K562 (cell line): ENCODE measurements at regions not wholly inside any gene's neighbourhood (a gene's known extent, or its start where the extent isn't known, plus 50 kb on each side); places are given as distances from the start of the nearest gene placed in this dataset.

Source experiments
- ATAC-seq: fragments of 200-7000 bp; cut with Tn5 transposase; 3 replicates; pipeline ENCODE4 v1.9.1; 2020; ENCODE audit warnings: moderate library complexity
- BruUV-seq: library from RNA; stranded (reverse); fragments of 400-500 nt; replicated peaks from 2 replicates; lab custom pipeline; 2021; lab: Mats Ljungman, UMichigan
- CTCF ChIA-PET: fragments of 300-600 bp; formaldehyde crosslinking; extraction: SDS; loops from one replicate; lab custom pipeline; 2021; ENCODE audit warnings: low intra/inter-chr PET ratio; lab: Yijun Ruan, JAX
- POLR2A ChIA-PET: fragments of 300-600, 350-650 bp; sonication (Branson Sonifier 250); formaldehyde crosslinking; extraction: SDS; loops from one replicate; lab custom pipeline; 2021; ENCODE audit warnings: antibody characterized with exemption, inconsistent platforms; lab: Yijun Ruan, JAX
- DNase-seq, 4 experiments: peaks; one replicate each; pipeline versions ENCODE4 v3.0.0 to v3.0.0-alpha.2; 2011 to 2018; ENCODE audit warnings: low spot score in 3 of 4, mixed read lengths in 3 of 4; ENCODE audit errors: extremely low read depth in 1 of 4
- FAIRE-seq: peaks from 2 replicates; lab custom pipeline; 2011; peaks lifted over from hg19 to GRCh38; lab: Jason Lieb, UNC
- H2AFZ ChIP-seq: 2 replicates; pipeline ENCODE4 v1.6.0; 2011; ENCODE audit warnings: low read depth, low read length, control low read depth, inconsistent platforms
- H3K27ac ChIP-seq: fragments of 200-600 bp; 3 replicates; pipeline ENCODE4 v1.8.0; 2011; ENCODE audit warnings: low read depth, mild to moderate bottlenecking, control low read depth, inconsistent platforms, low read length, moderate library complexity, mixed read lengths; ENCODE audit errors: extremely low read depth
- H3K27me3 ChIP-seq, 2 experiments: fragments of 300-600 bp in 1 of 2; 2 replicates in 1 of 2; 3 replicates in 1 of 2; pipeline versions ENCODE4 v1.6.0 to v1.8.0; 2011; ENCODE audit warnings: inconsistent platforms in 2 of 2, low read length in 2 of 2, mild to moderate bottlenecking in 1 of 2, mixed read lengths in 1 of 2, moderate library complexity in 1 of 2; ENCODE audit not compliant: control insufficient read depth in 2 of 2, insufficient read depth in 2 of 2
- H3K36me3 ChIP-seq: fragments of 300-600 bp; 3 replicates; pipeline ENCODE4 v1.8.0; 2011; ENCODE audit warnings: mild to moderate bottlenecking, low read length, inconsistent platforms; ENCODE audit not compliant: control insufficient read depth, insufficient read depth
- H3K4me1 ChIP-seq, 2 experiments: fragments of 200-600 bp in 1 of 2; replicated peaks in 1 of 2; 2 replicates in 1 of 2; 3 replicates in 1 of 2; pipeline versions ENCODE4 v1.5.1 to v1.8.0; 2011; ENCODE audit warnings: inconsistent platforms in 2 of 2, low read length in 2 of 2, mild to moderate bottlenecking in 1 of 2, mixed read lengths in 1 of 2, moderate library complexity in 1 of 2; ENCODE audit not compliant: control insufficient read depth in 2 of 2, insufficient read depth in 2 of 2
- H3K4me2 ChIP-seq: 2 replicates; pipeline ENCODE4 v1.6.1; 2011; ENCODE audit warnings: low read length, control low read depth, inconsistent platforms, mixed read lengths; ENCODE audit not compliant: insufficient read depth
- H3K4me3 ChIP-seq: fragments of 200-600 bp; sonication (generic), shearing (Covaris generic); 2 replicates; pipeline ENCODE4 v1.5.1; 2016; ENCODE audit warnings: control low read depth, inconsistent platforms
- H3K79me2 ChIP-seq: fragments of 200-600 bp; 3 replicates; pipeline ENCODE4 v1.8.0; 2011; ENCODE audit warnings: low read length, inconsistent platforms; ENCODE audit not compliant: control insufficient read depth, insufficient read depth
- H3K9ac ChIP-seq, 2 experiments: 2 replicates each; pipeline versions ENCODE4 v1.6.0 to v1.6.1; 2011; ENCODE audit warnings: low read depth in 2 of 2, low read length in 2 of 2, control low read depth in 1 of 2, inconsistent platforms in 1 of 2, mild to moderate bottlenecking in 1 of 2, mixed read lengths in 1 of 2; ENCODE audit not compliant: insufficient read depth in 1 of 2
- H3K9me1 ChIP-seq: one replicate; pipeline ENCODE4 v1.6.0; 2011; ENCODE audit warnings: inconsistent platforms, mild to moderate bottlenecking, low read length, moderate library complexity; ENCODE audit not compliant: control insufficient read depth, insufficient read depth
- H3K9me3 ChIP-seq: replicated peaks from 2 replicates; pipeline ENCODE4 v1.5.1; 2011; ENCODE audit warnings: low read depth, low read length, inconsistent platforms; ENCODE audit not compliant: control insufficient read depth, insufficient read depth
- H4K20me1 ChIP-seq: replicated peaks from 2 replicates; pipeline ENCODE4 v1.6.1; 2011; ENCODE audit warnings: low read length, inconsistent platforms, mixed read lengths; ENCODE audit not compliant: control insufficient read depth, insufficient read depth
- ADNP ChIP-seq: fragments of 200-800 bp; sonication (Bioruptor generic); IDR thresholded peaks from 2 replicates; pipeline ENCODE4 v1.6.1; 2016; ENCODE audit warnings: missing genetic modification characterization, missing compliant biosample characterization
- CREB5 ChIP-seq: fragments of 250-450 bp; sonication (Bioruptor Pico); IDR thresholded peaks from 2 replicates; pipeline ENCODE4 v1.5.0; 2020; ENCODE audit warnings: mild to moderate bottlenecking
- CXXC5 ChIP-seq: fragments of 250-450 bp; sonication (Bioruptor Pico); IDR thresholded peaks from 2 replicates; pipeline ENCODE4 v1.8.0; 2022; ENCODE audit warnings: inconsistent platforms, mild to moderate bottlenecking, moderate library complexity
- EZH2 ChIP-seq: IDR thresholded peaks from 2 replicates; pipeline ENCODE4 v1.6.1; 2012; ENCODE audit warnings: low read depth, mild to moderate bottlenecking, inconsistent platforms, low read length, borderline replicate concordance
- FOS ChIP-seq: IDR thresholded peaks from 3 replicates; pipeline ENCODE4 v1.6.1; 2011; ENCODE audit not compliant: insufficient read length; ENCODE audit errors: extremely low read depth
- JUND ChIP-seq, 2 experiments: IDR thresholded peaks; 2 replicates in 1 of 2; 3 replicates in 1 of 2; pipeline ENCODE4 v1.6.1; 2011; ENCODE audit warnings: borderline replicate concordance in 2 of 2, low read depth in 2 of 2, low read length in 2 of 2, improper control_type of control experiment in 1 of 2, missing biosample characterization in 1 of 2, missing genetic modification characterization in 1 of 2, missing genetic modification reagents in 1 of 2
- KAT7 ChIP-seq: sonication (generic); formaldehyde crosslinking; IDR thresholded peaks from 2 replicates; pipeline ENCODE4 v1.8.0; 2022; ENCODE audit warnings: missing genetic modification reagents, mild to moderate bottlenecking, borderline replicate concordance
- KAT8 ChIP-seq: fragments of 450-650 bp; IDR thresholded peaks from 2 replicates; pipeline ENCODE4 v1.6.1; 2016; ENCODE audit warnings: low read depth, mild to moderate bottlenecking
- MECOM ChIP-seq: fragments of 250-450 bp; sonication (Bioruptor Pico); IDR thresholded peaks from 2 replicates; pipeline ENCODE4 v1.8.0; 2022; ENCODE audit warnings: inconsistent platforms
- MXD1 ChIP-seq: fragments of 250-450 bp; sonication (Bioruptor Pico); IDR thresholded peaks from 2 replicates; pipeline ENCODE4 v1.8.0; 2021; ENCODE audit warnings: borderline replicate concordance, mild to moderate bottlenecking, moderate library complexity; ENCODE audit not compliant: poor library complexity, severe bottlenecking
- SMAD1 ChIP-seq: fragments of 150-350 bp; IDR thresholded peaks from 2 replicates; pipeline ENCODE4 v1.6.1; 2014; ENCODE audit warnings: low read length, low read depth; ENCODE audit not compliant: partially characterized antibody
- SOX6 ChIP-seq: fragments of 450-650 bp; IDR thresholded peaks from 2 replicates; pipeline ENCODE4 v1.6.1; 2014; ENCODE audit warnings: mild to moderate bottlenecking
- TSC22D4 ChIP-seq: fragments of 450-650 bp; IDR thresholded peaks from 2 replicates; pipeline ENCODE4 v1.6.1; 2016; ENCODE audit warnings: missing genetic modification characterization, missing biosample characterization, control low read depth
- ZBTB26 ChIP-seq: fragments of 450-650 bp; formaldehyde crosslinking; IDR thresholded peaks from 2 replicates; pipeline ENCODE4 v1.4.0; 2022; ENCODE audit warnings: missing genetic modification characterization
- ZNF280B ChIP-seq: fragments of 250-450 bp; sonication (Bioruptor Pico); IDR thresholded peaks from 2 replicates; pipeline ENCODE4 v1.5.1; 2021; ENCODE audit warnings: mild to moderate bottlenecking
- ZNF584 ChIP-seq: fragments of 200-800 bp; sonication (Bioruptor generic); IDR thresholded peaks from 2 replicates; pipeline ENCODE4 v1.6.1; 2016; ENCODE audit warnings: low read depth, mild to moderate bottlenecking, missing genetic modification characterization, missing compliant biosample characterization
- ZNF717 ChIP-seq: fragments of 250-450 bp; sonication (Bioruptor Pico); IDR thresholded peaks from 2 replicates; pipeline ENCODE4 v1.5.0; 2021
- WGBS: fragments of 100-300 bp; shearing (Covaris generic); methylation state at CpG from one replicate; pipeline ENCODE4 v1.1.6; 2016; ENCODE audit warnings: low coverage, mixed read lengths; ENCODE audit not compliant: insufficient coverage; ENCODE audit errors: missing lambda C conversion rate; 5-methylcytosine and 5-hydroxymethylcytosine counted together
- in situ Hi-C: fragments of 300-500 bp; cut with MboI; formaldehyde crosslinking; loops from 4 replicates; pipeline ENCODE4 v1.15.0; 2018; ENCODE audit warnings: inconsistent platforms, mixed read lengths
- intact Hi-C: fragments of 100-400 bp; cut with micrococcal nuclease; formaldehyde crosslinking; loops from 2 replicates; pipeline ENCODE4 v1.14.2; 2022

GRCh38 chr5:161169776-161170175 lies 317.8 kb upstream of the ATP10B start (continued):
- TF ChIP-seq ZNF280B (CRISPR knock-in tag) (no peak), MECOM (no peak), FOS (no peak)

GRCh38 chr5:161167016-161167767 lies 315.2 kb upstream of the ATP10B start:
- Histone ChIP-seq H3K27me3 (no peaks in the 10 kb centered on the region), H3K4me2 (no peak overlapping the region), H4K20me1 (no peaks in the 10 kb centered on the region), H3K4me1 (no peaks in the 10 kb centered on the region), H3K9me1 (no peaks in the 10 kb centered on the region), H2AFZ (no peak overlapping the region), H3K9ac (no peak overlapping the region), H3K36me3 (no peaks in the 10 kb centered on the region), H3K27ac (no peak overlapping the region), H3K4me3 (no peak overlapping the region), H3K9me3 (no peaks in the 10 kb centered on the region), H3K79me2 (no peaks in the 10 kb centered on the region)
- ATAC-seq, result no peak
- DNase-seq, result no peak
- WGBS, result 0% methylated on average over 6 of the region's 6 CpGs
- ChIA-PET CTCF (no interaction called here), POLR2A (no interaction called here)
- BruUV-seq, result no TSS peak
- intact Hi-C loops (no loop called here), in situ Hi-C loops (no loop called here)
- FAIRE-seq, result no peak
- TF ChIP-seq CREB5 (no peak), SOX6 (no peak), ADNP (tag) (no peak), JUND (IDR thresholded peaks at IDR 0.05; ENCODE audit: borderline replicate concordance, low read depth, low read length) (no peak), JUND (tag; IDR thresholded peaks at IDR 0.05; ENCODE audit: borderline replicate concordance, low read depth, low read length) (no peak), MXD1 (CRISPR knock-in tag) (no peak), EZH2 (no peak), ZNF717 (CRISPR knock-in tag) (no peak), ZBTB26 (CRISPR knock-in tag) (no peak), TSC22D4 (tag) (no peak), KAT8 (no peak), SMAD1 (no peak), ZNF584 (CRISPR knock-in tag) (no peak), CXXC5 (CRISPR knock-in tag) (no peak), KAT7 (CRISPR knock-in tag) (no peak)
